SK-N-SH treated with all-trans-retinoic acid at 6 μM for 48 hours (cell line): ENCODE measurements at regions not wholly inside any gene's neighbourhood (a gene's known extent, or its start where the extent isn't known, plus 50 kb on each side); places are given as distances from the start of the nearest gene placed in this dataset.

Source experiments
- ATAC-seq: fragments of 200-7000 bp; cut with Tn5 transposase; 3 replicates; pipeline ENCODE4 v1.9.1; 2020; ENCODE audit warnings: mild to moderate bottlenecking, moderate library complexity
- ARNTL ChIP-seq: fragments of 450-650 bp; formaldehyde crosslinking; IDR thresholded peaks from 2 replicates; pipeline ENCODE4 v1.5.0; 2020; ENCODE audit warnings: low read depth, mild to moderate bottlenecking, moderate library complexity, borderline replicate concordance
- CREB5 ChIP-seq: fragments of 250-450 bp; sonication (Bioruptor Pico); IDR thresholded peaks from 2 replicates; pipeline ENCODE4 v1.5.1; 2020; ENCODE audit warnings: low read depth, mild to moderate bottlenecking, moderate library complexity
- CSDC2 ChIP-seq: fragments of 250-450 bp; sonication (Bioruptor Pico); IDR thresholded peaks from 2 replicates; pipeline ENCODE4 v1.5.0; 2020; ENCODE audit warnings: mild to moderate bottlenecking, moderate library complexity
- ESRRG ChIP-seq: fragments of 250-450 bp; sonication (Bioruptor Pico); IDR thresholded peaks from 2 replicates; pipeline ENCODE4 v1.6.1; 2021; ENCODE audit warnings: mild to moderate bottlenecking
- GLIS3 ChIP-seq: fragments of 250-450 bp; sonication (Bioruptor Pico); IDR thresholded peaks from 2 replicates; pipeline ENCODE4 v1.5.0; 2020; ENCODE audit warnings: mild to moderate bottlenecking, moderate library complexity
- ISL1 ChIP-seq: fragments of 250-450 bp; sonication (Bioruptor Pico); IDR thresholded peaks from 2 replicates; pipeline ENCODE4 v2.1.2; 2022; ENCODE audit warnings: mild to moderate bottlenecking, moderate library complexity
- POU6F1 ChIP-seq: fragments of 250-450 bp; sonication (Bioruptor Pico); IDR thresholded peaks from 2 replicates; pipeline ENCODE4 v1.8.0; 2021; ENCODE audit warnings: low read depth, mild to moderate bottlenecking, moderate library complexity, borderline replicate concordance
- RARB ChIP-seq: fragments of 250-450 bp; sonication (Bioruptor Pico); IDR thresholded peaks from 2 replicates; pipeline ENCODE4 v1.8.0; 2021; ENCODE audit warnings: mild to moderate bottlenecking, moderate library complexity
- SNAI2 ChIP-seq: fragments of 250-450 bp; sonication (Bioruptor Pico); IDR thresholded peaks from 2 replicates; pipeline ENCODE4 v1.5.0; 2020; ENCODE audit warnings: mild to moderate bottlenecking, moderate library complexity
- TCF4 ChIP-seq: fragments of 250-450 bp; sonication (Bioruptor Pico); IDR thresholded peaks from 2 replicates; pipeline ENCODE4 v1.8.0; 2021; ENCODE audit warnings: mild to moderate bottlenecking, moderate library complexity, borderline replicate concordance
- TOX ChIP-seq: fragments of 250-450 bp; sonication (Bioruptor Pico); IDR thresholded peaks from 2 replicates; pipeline ENCODE4 v1.8.0; 2021; ENCODE audit warnings: mild to moderate bottlenecking, moderate library complexity, borderline replicate concordance
- TSHZ2 ChIP-seq: fragments of 250-450 bp; sonication (Bioruptor Pico); IDR thresholded peaks from 2 replicates; pipeline ENCODE4 v1.5.0; 2020; ENCODE audit warnings: mild to moderate bottlenecking, moderate library complexity
- ZC3H10 ChIP-seq: fragments of 250-450 bp; sonication (Bioruptor Pico); IDR thresholded peaks from 2 replicates; pipeline ENCODE4 v1.5.1; 2021; ENCODE audit warnings: mild to moderate bottlenecking, moderate library complexity
- ZFP30 ChIP-seq: fragments of 450-650 bp; formaldehyde crosslinking; IDR thresholded peaks from 2 replicates; pipeline ENCODE4 v1.5.0; 2022; ENCODE audit warnings: mild to moderate bottlenecking, moderate library complexity
- ZNF8 ChIP-seq: fragments of 450-650 bp; formaldehyde crosslinking; IDR thresholded peaks from 2 replicates; pipeline ENCODE4 v1.5.0; 2020; ENCODE audit warnings: mild to moderate bottlenecking, moderate library complexity
- TF ChIP-seq, protein P1 (sequence below): fragments of 250-450 bp; sonication (Bioruptor Pico); IDR thresholded peaks from 2 replicates; pipeline ENCODE4 v1.8.0; 2020; ENCODE audit warnings: mild to moderate bottlenecking, moderate library complexity, borderline replicate concordance
- TF ChIP-seq, protein P2 (sequence below): fragments of 250-450 bp; sonication (Bioruptor Pico); IDR thresholded peaks from 2 replicates; pipeline ENCODE4 v1.5.1; 2021; ENCODE audit warnings: mild to moderate bottlenecking, moderate library complexity

- peak; percentile 10; the same call in 2 of the 3 replicates for ATAC-seq
- TF ChIP-seq TCF4, result no peak
- no peak for TF ChIP-seq ARNTL (CRISPR knock-in tag)
- no peak for TF ChIP-seq ZC3H10 (CRISPR knock-in tag)
- TF ChIP-seq POU6F1 (CRISPR knock-in tag), result no peak
- TF ChIP-seq, protein P1, sequence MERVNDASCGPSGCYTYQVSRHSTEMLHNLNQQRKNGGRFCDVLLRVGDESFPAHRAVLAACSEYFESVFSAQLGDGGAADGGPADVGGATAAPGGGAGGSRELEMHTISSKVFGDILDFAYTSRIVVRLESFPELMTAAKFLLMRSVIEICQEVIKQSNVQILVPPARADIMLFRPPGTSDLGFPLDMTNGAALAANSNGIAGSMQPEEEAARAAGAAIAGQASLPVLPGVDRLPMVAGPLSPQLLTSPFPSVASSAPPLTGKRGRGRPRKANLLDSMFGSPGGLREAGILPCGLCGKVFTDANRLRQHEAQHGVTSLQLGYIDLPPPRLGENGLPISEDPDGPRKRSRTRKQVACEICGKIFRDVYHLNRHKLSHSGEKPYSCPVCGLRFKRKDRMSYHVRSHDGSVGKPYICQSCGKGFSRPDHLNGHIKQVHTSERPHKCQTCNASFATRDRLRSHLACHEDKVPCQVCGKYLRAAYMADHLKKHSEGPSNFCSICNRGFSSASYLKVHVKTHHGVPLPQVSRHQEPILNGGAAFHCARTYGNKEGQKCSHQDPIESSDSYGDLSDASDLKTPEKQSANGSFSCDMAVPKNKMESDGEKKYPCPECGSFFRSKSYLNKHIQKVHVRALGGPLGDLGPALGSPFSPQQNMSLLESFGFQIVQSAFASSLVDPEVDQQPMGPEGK (CRISPR knock-in tag), result no peak
- no peak for TF ChIP-seq GLIS3 (CRISPR knock-in tag)
- 0 out of 2 replicates have a peak, but pooled peaks have one; percentile 30 for TF ChIP-seq TSHZ2 (CRISPR knock-in tag)
- TF ChIP-seq RARB, result no peak
- TF ChIP-seq ISL1 (CRISPR knock-in tag), result peak; percentile 64
- TF ChIP-seq, protein P2, sequence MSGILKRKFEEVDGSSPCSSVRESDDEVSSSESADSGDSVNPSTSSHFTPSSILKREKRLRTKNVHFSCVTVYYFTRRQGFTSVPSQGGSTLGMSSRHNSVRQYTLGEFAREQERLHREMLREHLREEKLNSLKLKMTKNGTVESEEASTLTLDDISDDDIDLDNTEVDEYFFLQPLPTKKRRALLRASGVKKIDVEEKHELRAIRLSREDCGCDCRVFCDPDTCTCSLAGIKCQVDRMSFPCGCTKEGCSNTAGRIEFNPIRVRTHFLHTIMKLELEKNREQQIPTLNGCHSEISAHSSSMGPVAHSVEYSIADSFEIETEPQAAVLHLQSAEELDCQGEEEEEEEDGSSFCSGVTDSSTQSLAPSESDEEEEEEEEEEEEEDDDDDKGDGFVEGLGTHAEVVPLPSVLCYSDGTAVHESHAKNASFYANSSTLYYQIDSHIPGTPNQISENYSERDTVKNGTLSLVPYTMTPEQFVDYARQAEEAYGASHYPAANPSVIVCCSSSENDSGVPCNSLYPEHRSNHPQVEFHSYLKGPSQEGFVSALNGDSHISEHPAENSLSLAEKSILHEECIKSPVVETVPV (CRISPR knock-in tag), result no peak
- TF ChIP-seq ESRRG, result no peak
These were observed 214.8 kb downstream of the COG6 start for GRCh38 chr13:39870197-39870747.

DNA sequence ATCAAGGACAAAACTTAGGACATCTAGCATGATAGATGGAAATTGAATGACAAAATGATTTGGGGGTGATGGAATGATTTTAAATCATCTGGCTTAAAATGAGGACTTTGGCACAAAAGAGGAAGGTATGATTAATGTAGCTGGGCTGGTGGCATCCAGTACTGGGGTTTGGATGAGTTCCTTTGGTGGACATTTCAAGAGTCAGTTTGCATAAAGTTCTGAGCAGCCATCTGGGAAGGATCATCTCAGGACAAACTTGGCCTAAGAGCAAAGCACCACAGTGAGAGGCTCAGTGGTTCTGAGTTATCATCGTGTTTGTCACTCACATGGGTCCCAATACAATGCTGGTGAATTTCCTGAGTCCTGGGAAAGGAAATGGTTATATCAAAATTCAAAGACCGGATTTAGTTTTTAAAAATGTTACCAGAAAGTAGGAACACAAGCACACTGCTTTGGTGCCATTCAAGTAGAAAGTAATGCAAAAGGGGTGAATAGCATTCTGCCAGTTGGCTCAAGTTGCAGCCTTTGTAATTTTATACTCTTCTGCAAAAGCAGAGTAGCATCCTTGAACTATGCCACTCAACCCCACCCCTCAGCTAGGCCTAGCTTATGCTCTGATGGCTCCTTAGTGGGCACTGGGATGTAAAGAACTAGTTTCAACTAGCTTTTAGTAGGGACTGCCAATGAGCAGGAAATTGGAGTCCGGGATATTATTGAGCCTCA, 219.0 kb downstream of the COG6 start:
- peak; percentile 77 for ATAC-seq
- TF ChIP-seq TCF4 (no peak), ZFP30 (CRISPR knock-in tag) (no peak), ESRRG (no peak), ZNF8 (CRISPR knock-in tag) (no peak), TOX (peak; percentile 85; the same call in 1 of the 2 replicates), ISL1 (CRISPR knock-in tag) (0 out of 2 replicates have a peak, but pooled peaks have one; percentile 27), ARNTL (CRISPR knock-in tag) (no peak), SNAI2 (CRISPR knock-in tag) (no peak), RARB (peak; percentile 89; the same call in 1 of the 2 replicates), GLIS3 (CRISPR knock-in tag) (no peak), ZC3H10 (CRISPR knock-in tag) (peak; percentile 70; the same call in 1 of the 2 replicates), CREB5 (no peak), CSDC2 (CRISPR knock-in tag) (no peak), TSHZ2 (CRISPR knock-in tag) (no peak), POU6F1 (CRISPR knock-in tag) (no peak)
